ENCODE measurements at regions not wholly inside any gene's neighbourhood (a gene's known extent, or its start where the extent isn't known, plus 50 kb on each side); places are given as distances from the start of the nearest gene placed in this dataset.

- TF ChIP-seq CTCF (IDR thresholded peaks at IDR 0.05; ENCODE audit: insufficient read depth, low read length) (no peak), POLR2AphosphoS5 (IDR thresholded peaks at IDR 0.05; ENCODE audit: low read depth) (no peak)
Observed at GRCh38 chr2:30041884-30042283, 104.9 kb upstream of the YPEL5 start.
